ENCODE measurements at regions not wholly inside any gene's neighbourhood (a gene's known extent, or its start where the extent isn't known, plus 50 kb on each side); places are given as distances from the start of the nearest gene placed in this dataset.

- TF ChIP-seq CTCF (IDR thresholded peaks at IDR 0.05; ENCODE audit: low read depth, low read length), result no peak
- TF ChIP-seq POLR2A (IDR thresholded peaks at IDR 0.05; ENCODE audit: extremely low read depth, insufficient read length), result no peak
Observed at GRCh38 chr5:87770601-87771121, 357.9 kb upstream of the CCNH start.
